Peyer's patch (tissue), 4 donors: ENCODE measurements at regions not wholly inside any gene's neighbourhood (a gene's known extent, or its start where the extent isn't known, plus 50 kb on each side); places are given as distances from the start of the nearest gene placed in this dataset.
"Not testable (repeated sequence)": the region's sequence is repeated elsewhere in the genome, so short reads cannot be mapped to it uniquely, and the experiment has no call there.

Source experiments
- DNase-seq, 3 donors: peaks; one replicate each; pipeline ENCODE4 v3.0.0-alpha.2; 2017 to 2019
- H3K27ac ChIP-seq, 4 donors: fragments of 200-600 bp; sonication (generic); one replicate each; pipeline ENCODE4 v1.5.1; 2016 to 2019
- H3K27me3 ChIP-seq, 2 donors: fragments of 200-600 bp; sonication (generic); one replicate each; pipeline ENCODE4 v1.5.1; 2019
- H3K36me3 ChIP-seq, 3 donors: fragments of 200-600 bp; sonication (generic); one replicate each; pipeline ENCODE4 v1.5.1; 2016 to 2019
- H3K4me1 ChIP-seq, 4 donors: fragments of 200-600 bp; sonication (generic); one replicate each; pipeline ENCODE4 v1.5.1; 2016 to 2019
- H3K4me3 ChIP-seq, 4 donors: fragments of 200-600 bp; sonication (generic); 1 replicate in 3 of 4; 2 replicates in 1 of 4; pipeline ENCODE4 v1.5.1; 2016 to 2019; ENCODE audit warnings: mild to moderate bottlenecking in 1 of 4
- H3K9me3 ChIP-seq, 4 donors: fragments of 200-600 bp; sonication (generic); one replicate each; pipeline ENCODE4 v1.5.1; 2016 to 2019; ENCODE audit warnings: mild to moderate bottlenecking in 1 of 4
- CTCF ChIP-seq, 6 experiments: fragments of 450-650 bp in 4 of 6; fragments of 200-600 bp in 2 of 6; sonication (generic) in 1 of 6; IDR thresholded peaks; one replicate each; pipeline ENCODE4 v1.5.1; 2017 to 2019; ENCODE audit warnings: antibody characterized with exemption in 6 of 6, mild to moderate bottlenecking in 3 of 6, moderate library complexity in 1 of 6
- POLR2A ChIP-seq, 2 donors: fragments of 450-650 bp; IDR thresholded peaks; one replicate each; pipeline ENCODE4 v1.5.1; 2017; ENCODE audit warnings: antibody characterized with exemption in 2 of 2, mild to moderate bottlenecking in 2 of 2, moderate library complexity in 2 of 2

GRCh38 chr20:53859684-53860083 lies 210.7 kb downstream of the BCAS1 start:
- no peak overlapping the region for H3K4me3 ChIP-seq
- H3K36me3 ChIP-seq, result no peaks in the 10 kb centered on the region
- peaks cover 0 to 22% (median 0%) of the 10 kb centered on the region in 4 donors for H3K4me1 ChIP-seq
- no peak overlapping the region for H3K27ac ChIP-seq
- H3K9me3 ChIP-seq, result no peaks in the 10 kb centered on the region
- DNase-seq, result peak in 1 of 3 donors; percentile 55
- no peak for TF ChIP-seq POLR2A (IDR thresholded peaks at IDR 0.05)
- TF ChIP-seq CTCF (IDR thresholded peaks at IDR 0.05), result no peak
- no peaks in the 10 kb centered on the region for H3K27me3 ChIP-seq

GRCh38 chr20:53859009-53859408 lies 211.4 kb downstream of the BCAS1 start:
- H3K27me3 ChIP-seq, DNase-seq, H3K36me3 ChIP-seq, H3K27ac ChIP-seq, H3K9me3 ChIP-seq, H3K4me3 ChIP-seq: not testable (repeated sequence)
- peaks cover 0 to 15% (median 0%) of the 10 kb centered on the region in 4 donors for H3K4me1 ChIP-seq

- H3K4me3 ChIP-seq, H3K27me3 ChIP-seq, H3K36me3 ChIP-seq, DNase-seq, H3K9me3 ChIP-seq, H3K27ac ChIP-seq: not testable (repeated sequence)
- H3K4me1 ChIP-seq, result peaks cover 0 to 13% (median 0%) of the 10 kb centered on the region in 4 donors
These were observed 211.9 kb downstream of the BCAS1 start for GRCh38 chr20:53858516-53858915.

- Histone ChIP-seq H3K9me3 (no peaks in the 10 kb centered on the region), H3K4me1 (peaks cover 0 to 13% (median 0%) of the 10 kb centered on the region in 4 donors), H3K36me3 (no peaks in the 10 kb centered on the region), H3K27me3 (no peaks in the 10 kb centered on the region), H3K27ac (peak overlapping the region in 2 of 4 donors; percentile 40 to 68), H3K4me3 (no peak overlapping the region)
- DNase-seq, result peak in 2 of 3 donors; percentile 71 to 80
- TF ChIP-seq CTCF (IDR thresholded peaks at IDR 0.05) (no peak), POLR2A (IDR thresholded peaks at IDR 0.05) (no peak)
These were observed 212.6 kb downstream of the BCAS1 start for GRCh38 chr20:53857723-53858236.

GRCh38 chr20:53856300-53857295 lies 213.8 kb downstream of the BCAS1 start:
- Histone ChIP-seq H3K4me1 (peaks cover 0 to 13% (median 0%) of the 10 kb centered on the region in 4 donors), H3K4me3 (no peak overlapping the region), H3K27ac (no peak overlapping the region), H3K36me3 (no peaks in the 10 kb centered on the region), H3K27me3 (no peaks in the 10 kb centered on the region), H3K9me3 (no peaks in the 10 kb centered on the region)
- DNase-seq, result no peak
- TF ChIP-seq POLR2A (IDR thresholded peaks at IDR 0.05) (no peak), CTCF (IDR thresholded peaks at IDR 0.05) (no peak)

- Histone ChIP-seq H3K4me1 (peaks cover 0 to 13% (median 0%) of the 10 kb centered on the region in 4 donors), H3K27ac (no peak overlapping the region), H3K4me3 (no peak overlapping the region), H3K36me3 (no peaks in the 10 kb centered on the region), H3K27me3 (no peaks in the 10 kb centered on the region), H3K9me3 (no peaks in the 10 kb centered on the region)
- DNase-seq, result no peak
- TF ChIP-seq CTCF (IDR thresholded peaks at IDR 0.05) (no peak), POLR2A (IDR thresholded peaks at IDR 0.05) (no peak)
These were observed 214.7 kb downstream of the BCAS1 start for GRCh38 chr20:53855733-53856132.

- peaks cover 0 to 13% (median 0%) of the 10 kb centered on the region in 4 donors for H3K4me1 ChIP-seq
- not testable (repeated sequence) for H3K9me3 ChIP-seq, H3K36me3 ChIP-seq, DNase-seq, H3K27me3 ChIP-seq, H3K4me3 ChIP-seq, H3K27ac ChIP-seq
These were observed 215.8 kb downstream of the BCAS1 start for GRCh38 chr20:53854609-53854926.
